ENCODE measurements at regions not wholly inside any gene's neighbourhood (a gene's known extent, or its start where the extent isn't known, plus 50 kb on each side); places are given as distances from the start of the nearest gene placed in this dataset.

DNA sequence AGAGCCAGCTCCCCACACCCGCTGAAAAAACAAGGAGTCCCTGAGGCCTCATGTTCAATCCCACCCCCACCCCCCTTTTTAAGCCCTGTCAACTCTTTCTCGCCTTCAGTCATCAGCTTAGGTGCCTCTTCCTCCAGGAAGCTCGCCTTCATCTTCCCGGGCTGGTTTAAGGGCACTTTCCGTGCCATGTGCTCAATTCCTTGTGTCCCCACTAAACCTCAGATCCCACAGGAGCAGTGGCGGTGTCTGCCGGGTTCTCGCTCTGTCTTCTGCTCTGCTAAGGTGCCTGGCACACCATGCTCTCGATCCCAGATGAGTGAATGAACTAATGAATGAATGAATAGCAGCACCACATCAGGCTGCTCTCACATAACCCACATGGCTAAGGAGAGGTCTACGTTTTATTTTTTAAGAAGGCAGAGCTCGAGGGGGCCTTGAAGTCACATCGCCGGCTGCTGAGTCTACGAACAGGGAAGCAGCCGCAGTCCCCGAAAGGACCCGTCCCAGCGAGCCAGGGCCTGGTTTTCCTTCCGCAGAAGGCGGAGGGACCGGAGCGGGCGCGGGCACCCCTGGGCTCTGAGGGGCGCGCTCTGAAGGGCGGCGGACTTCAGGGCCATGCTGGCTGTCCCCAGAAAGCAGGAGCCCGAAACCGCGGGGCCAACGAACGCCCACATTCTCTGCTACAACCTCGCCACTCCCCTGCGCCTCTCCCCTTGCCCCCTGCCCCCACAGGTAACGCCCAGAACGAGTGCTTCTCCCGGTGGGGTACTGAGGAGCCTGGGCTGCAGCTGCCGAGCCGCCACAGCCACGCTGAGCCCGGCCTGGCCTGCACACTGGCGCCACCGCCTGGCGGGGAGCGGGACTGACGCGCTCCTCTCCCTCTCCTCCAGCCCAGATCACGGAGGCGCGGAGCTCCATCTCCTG is 73.4 kb upstream of the KCNMA1 start:
- Histone ChIP-seq H3K9me3 (no peaks in the 10 kb centered on the region), H3K27me3 (replicated peaks in 1 of 7) (peaks cover 0 to 68% (median 27%) of the 10 kb centered on the region in 7 donors), H3K27ac (no peak overlapping the region), H3K4me3 (peak overlapping the region; percentile 11 to 66 (median 33)), H3K4me1 (peaks cover 0 to 15% (median 12%) of the 10 kb centered on the region in 6 donors), H3K36me3 (no peaks in the 10 kb centered on the region)
- DNase-seq, result peak; percentile 93
- WGBS, 5 donors, result 7 to 20% (median 11%) methylated on average over 23 to 51 of the region's 51 CpGs
- no peak for TF ChIP-seq POLR2A (IDR thresholded peaks at IDR 0.05)
- TF ChIP-seq POLR2AphosphoS5 (IDR thresholded peaks at IDR 0.05), result peak in 2 of 3 donors; percentile 12 to 53
- TF ChIP-seq, protein P1, sequence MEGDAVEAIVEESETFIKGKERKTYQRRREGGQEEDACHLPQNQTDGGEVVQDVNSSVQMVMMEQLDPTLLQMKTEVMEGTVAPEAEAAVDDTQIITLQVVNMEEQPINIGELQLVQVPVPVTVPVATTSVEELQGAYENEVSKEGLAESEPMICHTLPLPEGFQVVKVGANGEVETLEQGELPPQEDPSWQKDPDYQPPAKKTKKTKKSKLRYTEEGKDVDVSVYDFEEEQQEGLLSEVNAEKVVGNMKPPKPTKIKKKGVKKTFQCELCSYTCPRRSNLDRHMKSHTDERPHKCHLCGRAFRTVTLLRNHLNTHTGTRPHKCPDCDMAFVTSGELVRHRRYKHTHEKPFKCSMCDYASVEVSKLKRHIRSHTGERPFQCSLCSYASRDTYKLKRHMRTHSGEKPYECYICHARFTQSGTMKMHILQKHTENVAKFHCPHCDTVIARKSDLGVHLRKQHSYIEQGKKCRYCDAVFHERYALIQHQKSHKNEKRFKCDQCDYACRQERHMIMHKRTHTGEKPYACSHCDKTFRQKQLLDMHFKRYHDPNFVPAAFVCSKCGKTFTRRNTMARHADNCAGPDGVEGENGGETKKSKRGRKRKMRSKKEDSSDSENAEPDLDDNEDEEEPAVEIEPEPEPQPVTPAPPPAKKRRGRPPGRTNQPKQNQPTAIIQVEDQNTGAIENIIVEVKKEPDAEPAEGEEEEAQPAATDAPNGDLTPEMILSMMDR (IDR thresholded peaks at IDR 0.05 in 8 of 11, conservative IDR thresholded peaks at IDR 0.05 in 3 of 11), result peak; percentile 65 to 96 (median 92)
- intact Hi-C loops (cut with DNase I; ENCODE audit: low total_unique reads), result loop anchor here (10.0 kb wide), 2 partner anchors 124 to 536 kb away; no protein-coding TSS in a partner anchor

DNA sequence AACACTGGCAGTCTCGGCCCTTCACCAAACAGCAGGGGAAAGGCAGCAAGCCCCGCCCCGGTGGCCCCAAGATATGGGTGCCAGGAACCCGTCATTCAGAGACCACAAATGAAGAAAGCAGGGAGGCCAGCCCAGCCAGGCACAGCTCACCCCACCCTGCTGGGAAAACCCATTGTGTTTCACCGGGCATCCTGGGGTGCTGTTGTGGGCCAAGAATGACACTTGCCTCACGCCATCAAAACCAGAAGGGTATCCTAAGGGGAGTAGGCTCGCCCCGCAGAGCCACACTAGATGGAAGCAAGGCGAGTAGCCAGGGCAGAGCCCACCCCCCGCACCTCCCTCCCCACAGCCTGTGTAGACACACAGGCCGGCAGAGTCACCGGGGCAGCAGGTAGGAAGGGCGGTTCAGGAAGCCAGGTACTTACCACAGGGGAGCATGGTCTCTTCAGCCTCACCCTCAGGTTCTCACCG is 72.5 kb upstream of the KCNMA1 start:
- TF ChIP-seq POLR2AphosphoS5 (IDR thresholded peaks at IDR 0.05) (no peak), POLR2A (IDR thresholded peaks at IDR 0.05) (no peak)
- TF ChIP-seq, protein P1 (IDR thresholded peaks at IDR 0.05 in 8 of 11, conservative IDR thresholded peaks at IDR 0.05 in 3 of 11), result no peak
- H3K4me3 ChIP-seq, result no peak overlapping the region
- WGBS, 5 donors, result 36 to 66% (median 58%) methylated on average over 9 to 14 of the region's 14 CpGs
- H3K27ac ChIP-seq, result no peak overlapping the region
- H3K36me3 ChIP-seq, result no peaks in the 10 kb centered on the region
- H3K9me3 ChIP-seq, result no peaks in the 10 kb centered on the region
- H3K27me3 ChIP-seq (replicated peaks in 1 of 7), result peaks cover 0 to 62% (median 27%) of the 10 kb centered on the region in 7 donors
- no peak for DNase-seq
- peaks cover 0 to 15% (median 12%) of the 10 kb centered on the region in 6 donors for H3K4me1 ChIP-seq
- intact Hi-C loops (cut with DNase I; ENCODE audit: low total_unique reads), result loop anchor here (10.0 kb wide), 2 partner anchors 125 to 535 kb away; no protein-coding TSS in a partner anchor

DNA sequence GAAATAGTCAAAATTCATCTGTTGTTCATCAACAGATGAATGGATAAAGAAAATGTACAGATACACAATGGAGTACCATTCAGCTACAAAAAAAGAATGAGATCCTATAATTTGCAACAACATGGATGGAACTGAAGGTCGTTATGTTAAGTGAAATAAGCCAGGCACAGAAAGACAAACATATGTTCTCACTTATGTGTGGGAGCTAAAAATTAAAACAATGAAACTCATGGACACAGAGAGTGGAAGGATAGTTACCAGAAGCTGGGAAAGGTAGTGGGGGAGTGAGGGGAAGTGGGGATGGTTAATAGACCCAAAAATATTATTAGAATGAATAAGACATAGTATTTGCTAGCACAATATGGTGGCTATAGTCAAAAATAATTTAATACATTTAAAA is 70.0 kb upstream of the KCNMA1 start:
- Histone ChIP-seq H3K27ac (no peak overlapping the region), H3K36me3 (no peaks in the 10 kb centered on the region), H3K27me3 (replicated peaks in 1 of 7) (peaks cover 0 to 54% (median 27%) of the 10 kb centered on the region in 7 donors), H3K4me3 (no peak overlapping the region), H3K4me1 (peaks cover 0 to 15% (median 12%) of the 10 kb centered on the region in 6 donors), H3K9me3 (peaks cover 0 to 6% (median 0%) of the 10 kb centered on the region in 8 donors)
- no peak for TF ChIP-seq POLR2A (IDR thresholded peaks at IDR 0.05)
- WGBS, 5 donors, result 26 to 74% (median 42%) methylated on average over 1 of the region's 1 CpG
- no peak for DNase-seq
- intact Hi-C loops (cut with DNase I; ENCODE audit: low total_unique reads), result no loop called here

DNA sequence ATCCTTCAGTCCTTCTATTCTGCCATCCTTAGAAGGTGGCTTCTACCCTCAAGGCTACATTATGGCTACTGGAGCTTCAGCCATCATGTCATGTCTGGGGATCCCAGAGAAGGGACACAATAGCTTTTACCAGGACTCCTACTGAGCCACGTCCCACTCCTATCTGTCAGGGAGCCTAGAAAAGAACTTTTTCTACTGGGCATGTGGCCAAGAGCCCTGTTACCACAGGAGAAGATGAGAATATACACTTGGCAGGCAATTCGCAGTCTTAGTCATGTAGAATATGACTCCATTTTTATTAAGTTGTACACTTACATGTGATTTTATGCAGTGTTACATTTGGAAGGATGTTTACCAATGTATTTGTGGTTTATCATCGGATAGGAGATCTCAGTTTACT is 64.6 kb upstream of the KCNMA1 start:
- Histone ChIP-seq H3K4me1 (no peaks in the 10 kb centered on the region), H3K27ac (no peak overlapping the region), H3K9me3 (peaks cover 0 to 6% (median 0%) of the 10 kb centered on the region in 8 donors), H3K4me3 (no peak overlapping the region), H3K27me3 (replicated peaks in 1 of 7) (peaks cover 0 to 21% (median 0%) of the 10 kb centered on the region in 7 donors), H3K36me3 (no peaks in the 10 kb centered on the region)
- DNase-seq, result no peak
- intact Hi-C loops (cut with DNase I; ENCODE audit: low total_unique reads), result no loop called here
- TF ChIP-seq POLR2AphosphoS5 (IDR thresholded peaks at IDR 0.05), result no peak
- TF ChIP-seq, protein P1 (IDR thresholded peaks at IDR 0.05 in 8 of 11, conservative IDR thresholded peaks at IDR 0.05 in 3 of 11), result no peak
- TF ChIP-seq POLR2A (IDR thresholded peaks at IDR 0.05), result no peak
- WGBS, 5 donors, result 49 to 68% (median 64%) methylated on average over 3 of the region's 3 CpGs
